GM19043 (cell line): ENCODE measurements at regions not wholly inside any gene's neighbourhood (a gene's known extent, or its start where the extent isn't known, plus 50 kb on each side); places are given as distances from the start of the nearest gene placed in this dataset.
"Not testable (repeated sequence)": the region's sequence is repeated elsewhere in the genome, so short reads cannot be mapped to it uniquely, and the experiment has no call there.

Source experiments
- ATAC-seq: cut with Tn5 transposase; IDR thresholded peaks from one replicate; pipeline ENCODE4 v1.9.1; 2021; ENCODE audit warnings: low read depth; ENCODE audit not compliant: unreplicated experiment

GRCh38 chr2:133998726-133999125 is 255.1 kb upstream of the MGAT5 start:
- ATAC-seq, result not testable (repeated sequence)

GRCh38 chr2:134002391-134002790 is 251.5 kb upstream of the MGAT5 start:
- no peak for ATAC-seq

- ATAC-seq, result no peak
Measured at GRCh38 chr2:134002921-134003320, 251.0 kb upstream of the MGAT5 start.

- ATAC-seq, result no peak
Measured at GRCh38 chr2:134004467-134004866, 249.4 kb upstream of the MGAT5 start.

GRCh38 chr2:134008837-134009236 is 245.0 kb upstream of the MGAT5 start:
- ATAC-seq, result no peak

GRCh38 chr2:134009440-134009839 is 244.4 kb upstream of the MGAT5 start:
- ATAC-seq, result no peak

GRCh38 chr2:134009906-134010305 is 244.0 kb upstream of the MGAT5 start:
- not testable (repeated sequence) for ATAC-seq

GRCh38 chr2:134011936-134012586 is 241.8 kb upstream of the MGAT5 start:
- no peak for ATAC-seq

GRCh38 chr2:134014196-134014960 is 239.5 kb upstream of the MGAT5 start:
- ATAC-seq, result no peak

GRCh38 chr2:134019871-134020270 is 234.0 kb upstream of the MGAT5 start:
- no peak for ATAC-seq

- ATAC-seq, result no peak
Measured at GRCh38 chr2:134020608-134021007, 233.3 kb upstream of the MGAT5 start.

- peak; percentile 90 for ATAC-seq
Measured at GRCh38 chr2:134021830-134022524, 231.9 kb upstream of the MGAT5 start.

- ATAC-seq, result no peak
Measured at GRCh38 chr2:134023854-134024253, 230.0 kb upstream of the MGAT5 start.

- ATAC-seq, result no peak
Measured at GRCh38 chr2:134027980-134028379, 225.9 kb upstream of the MGAT5 start.

- no peak for ATAC-seq
Measured at GRCh38 chr2:134029418-134029817, 224.5 kb upstream of the MGAT5 start.

GRCh38 chr2:134031539-134031938 is 222.3 kb upstream of the MGAT5 start:
- no peak for ATAC-seq

GRCh38 chr2:134035605-134036370 is 218.1 kb upstream of the MGAT5 start:
- ATAC-seq, result no peak

GRCh38 chr2:134039912-134040581 is 213.8 kb upstream of the MGAT5 start:
- no peak for ATAC-seq

GRCh38 chr2:134040626-134041172 is 213.2 kb upstream of the MGAT5 start:
- not testable (repeated sequence) for ATAC-seq

- ATAC-seq, result no peak
Measured at GRCh38 chr2:134041877-134042276, 212.0 kb upstream of the MGAT5 start.
